ENCODE measurements at regions not wholly inside any gene's neighbourhood (a gene's known extent, or its start where the extent isn't known, plus 50 kb on each side); places are given as distances from the start of the nearest gene placed in this dataset.
"Not testable (repeated sequence)": the region's sequence is repeated elsewhere in the genome, so short reads cannot be mapped to it uniquely, and the experiment has no call there.

DNA sequence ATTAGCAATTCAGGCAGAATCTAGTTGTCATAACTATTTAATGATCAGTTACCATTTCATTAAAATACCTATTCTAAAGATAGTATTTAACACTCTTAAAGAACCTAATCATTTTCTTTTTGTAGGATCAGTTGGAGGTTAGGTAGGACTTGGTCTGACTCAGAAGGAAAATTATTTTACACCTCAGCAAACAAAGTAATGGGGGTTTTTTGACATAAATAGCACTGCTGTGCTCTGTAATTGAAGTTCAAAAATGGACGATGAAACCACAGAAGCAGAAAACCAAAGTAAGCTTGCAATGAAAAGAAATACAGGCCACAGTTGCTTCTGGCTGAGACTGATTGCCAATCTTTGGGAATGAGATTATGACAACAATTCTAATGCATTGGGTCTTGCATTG, 187.0 kb upstream of the TRPM3 start:
- TF ChIP-seq, protein P1, sequence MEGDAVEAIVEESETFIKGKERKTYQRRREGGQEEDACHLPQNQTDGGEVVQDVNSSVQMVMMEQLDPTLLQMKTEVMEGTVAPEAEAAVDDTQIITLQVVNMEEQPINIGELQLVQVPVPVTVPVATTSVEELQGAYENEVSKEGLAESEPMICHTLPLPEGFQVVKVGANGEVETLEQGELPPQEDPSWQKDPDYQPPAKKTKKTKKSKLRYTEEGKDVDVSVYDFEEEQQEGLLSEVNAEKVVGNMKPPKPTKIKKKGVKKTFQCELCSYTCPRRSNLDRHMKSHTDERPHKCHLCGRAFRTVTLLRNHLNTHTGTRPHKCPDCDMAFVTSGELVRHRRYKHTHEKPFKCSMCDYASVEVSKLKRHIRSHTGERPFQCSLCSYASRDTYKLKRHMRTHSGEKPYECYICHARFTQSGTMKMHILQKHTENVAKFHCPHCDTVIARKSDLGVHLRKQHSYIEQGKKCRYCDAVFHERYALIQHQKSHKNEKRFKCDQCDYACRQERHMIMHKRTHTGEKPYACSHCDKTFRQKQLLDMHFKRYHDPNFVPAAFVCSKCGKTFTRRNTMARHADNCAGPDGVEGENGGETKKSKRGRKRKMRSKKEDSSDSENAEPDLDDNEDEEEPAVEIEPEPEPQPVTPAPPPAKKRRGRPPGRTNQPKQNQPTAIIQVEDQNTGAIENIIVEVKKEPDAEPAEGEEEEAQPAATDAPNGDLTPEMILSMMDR (conservative IDR thresholded peaks at IDR 0.05): no peak
- H3K27ac ChIP-seq: no peak overlapping the region

GRCh38 chr9:71306134-71306533, 184.7 kb upstream of the TRPM3 start:
- TF ChIP-seq, protein P1 (conservative IDR thresholded peaks at IDR 0.05): no peak
- H3K27ac ChIP-seq: no peak overlapping the region

DNA sequence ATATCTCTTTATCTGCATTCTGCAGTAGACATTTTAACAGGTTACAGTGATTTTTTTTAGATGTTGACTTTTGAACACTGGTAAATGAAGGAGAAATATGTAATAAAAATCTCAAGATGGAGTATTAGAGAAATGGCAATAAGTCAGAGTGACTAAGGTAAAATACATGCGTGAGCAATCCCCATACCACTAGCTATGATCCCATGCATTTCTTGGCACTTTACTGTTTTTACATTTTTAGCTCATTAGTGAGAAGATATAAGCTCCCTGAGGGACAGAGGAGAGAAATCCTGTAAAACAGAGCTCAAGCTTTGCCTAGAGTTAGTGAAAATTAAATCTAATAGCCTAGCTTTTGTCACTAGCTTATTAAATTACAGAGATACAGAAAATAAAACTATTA, 181.9 kb upstream of the TRPM3 start:
- no peak overlapping the region for H3K27ac ChIP-seq
- TF ChIP-seq, protein P1 (conservative IDR thresholded peaks at IDR 0.05): no peak

- no peak overlapping the region for H3K27ac ChIP-seq
- TF ChIP-seq, protein P1 (conservative IDR thresholded peaks at IDR 0.05): no peak
Observed at GRCh38 chr9:71302776-71303175, 181.4 kb upstream of the TRPM3 start.

DNA sequence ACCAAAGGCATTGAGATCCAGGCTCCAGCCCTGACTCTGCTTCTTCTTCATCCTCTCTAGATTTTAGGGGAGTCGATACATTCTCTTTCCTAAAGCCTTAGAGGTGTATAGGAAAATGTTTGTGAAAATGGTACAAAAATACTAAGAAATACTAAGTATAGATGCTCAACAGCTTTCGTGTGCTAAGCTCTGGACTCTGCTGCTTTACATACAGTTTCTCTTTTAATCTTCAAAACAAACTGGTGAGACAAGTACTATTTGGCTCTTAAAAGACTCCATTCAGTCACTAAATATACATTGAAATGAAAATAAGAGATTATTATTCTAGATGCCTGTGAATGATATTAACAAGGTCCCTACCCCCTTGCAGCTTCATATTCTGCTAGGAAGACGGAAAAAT, 174.5 kb upstream of the TRPM3 start:
- no peak overlapping the region for H3K27ac ChIP-seq
- TF ChIP-seq, protein P1 (conservative IDR thresholded peaks at IDR 0.05): no peak

DNA sequence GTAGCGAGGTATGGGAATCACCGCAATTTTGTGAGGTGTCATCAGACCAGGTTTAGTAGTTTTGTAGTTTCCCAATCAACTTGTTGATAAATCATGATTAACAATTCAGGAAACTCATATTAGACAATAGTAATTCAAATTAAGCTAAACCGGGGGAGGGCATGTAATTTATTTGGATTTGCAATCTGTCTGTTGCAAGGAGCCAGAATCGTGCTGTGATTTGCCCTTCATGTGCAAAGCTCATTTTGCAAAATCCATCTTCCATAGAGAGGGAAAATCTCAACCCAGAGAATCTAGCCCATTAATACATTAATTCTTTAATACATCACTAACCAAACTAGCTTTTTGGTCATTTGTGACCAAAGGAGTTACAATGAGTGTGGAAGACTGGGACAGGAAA, 164.7 kb upstream of the TRPM3 start:
- no peak overlapping the region for H3K27ac ChIP-seq
- TF ChIP-seq, protein P1 (conservative IDR thresholded peaks at IDR 0.05): no peak

- peak overlapping the region; percentile 32; the same call in 1 of the 2 replicates for H3K27ac ChIP-seq
- TF ChIP-seq, protein P1 (conservative IDR thresholded peaks at IDR 0.05): peak; percentile 88
Observed at GRCh38 chr9:71285191-71285656, 163.8 kb upstream of the TRPM3 start.

DNA sequence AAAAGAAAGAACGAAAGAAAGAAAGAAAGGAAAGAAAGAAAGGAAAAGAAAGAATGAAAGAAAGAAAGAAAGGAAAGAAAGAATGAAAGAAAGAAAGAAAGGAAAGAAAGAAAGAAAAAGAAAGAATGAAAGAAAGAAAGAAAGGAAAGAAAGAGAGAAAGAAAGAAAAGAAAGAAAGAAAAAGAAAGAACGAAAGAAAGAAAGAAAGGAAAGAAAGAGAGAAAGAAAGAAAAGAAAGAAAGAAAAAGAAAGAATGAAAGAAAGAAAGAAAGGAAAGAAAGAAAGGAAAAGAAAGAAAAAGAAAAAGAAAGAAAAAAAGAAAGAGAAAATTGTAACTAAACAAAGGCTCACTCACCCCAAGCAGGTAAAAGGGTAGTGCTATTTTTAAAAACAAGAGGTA, 160.7 kb upstream of the TRPM3 start:
- not testable (repeated sequence) for H3K27ac ChIP-seq
